Esophagus squamous epithelium (tissue), 4 donors: ENCODE measurements at regions not wholly inside any gene's neighbourhood (a gene's known extent, or its start where the extent isn't known, plus 50 kb on each side); places are given as distances from the start of the nearest gene placed in this dataset.

Experiments used
- POLR2A ChIP-seq, 4 donors: fragments of 450-650 bp; IDR thresholded peaks; one replicate each; pipeline ENCODE4 v1.6.1; 2017; ENCODE audit warnings: antibody characterized with exemption in 4 of 4, mild to moderate bottlenecking in 4 of 4, moderate library complexity in 3 of 4
- TF ChIP-seq, protein P1 (sequence below), 6 experiments: fragments of 450-650 bp in 4 of 6; fragments of 200-600 bp in 2 of 6; sonication (generic) in 2 of 6; IDR thresholded peaks; one replicate each; pipeline ENCODE4 v1.5.1; 2016 to 2019; ENCODE audit warnings: antibody characterized with exemption in 6 of 6, mild to moderate bottlenecking in 4 of 6, moderate library complexity in 4 of 6

GRCh38 chr18:45559258-45559657 lies 56.0 kb upstream of the SLC14A2 start:
- TF ChIP-seq, protein P1, sequence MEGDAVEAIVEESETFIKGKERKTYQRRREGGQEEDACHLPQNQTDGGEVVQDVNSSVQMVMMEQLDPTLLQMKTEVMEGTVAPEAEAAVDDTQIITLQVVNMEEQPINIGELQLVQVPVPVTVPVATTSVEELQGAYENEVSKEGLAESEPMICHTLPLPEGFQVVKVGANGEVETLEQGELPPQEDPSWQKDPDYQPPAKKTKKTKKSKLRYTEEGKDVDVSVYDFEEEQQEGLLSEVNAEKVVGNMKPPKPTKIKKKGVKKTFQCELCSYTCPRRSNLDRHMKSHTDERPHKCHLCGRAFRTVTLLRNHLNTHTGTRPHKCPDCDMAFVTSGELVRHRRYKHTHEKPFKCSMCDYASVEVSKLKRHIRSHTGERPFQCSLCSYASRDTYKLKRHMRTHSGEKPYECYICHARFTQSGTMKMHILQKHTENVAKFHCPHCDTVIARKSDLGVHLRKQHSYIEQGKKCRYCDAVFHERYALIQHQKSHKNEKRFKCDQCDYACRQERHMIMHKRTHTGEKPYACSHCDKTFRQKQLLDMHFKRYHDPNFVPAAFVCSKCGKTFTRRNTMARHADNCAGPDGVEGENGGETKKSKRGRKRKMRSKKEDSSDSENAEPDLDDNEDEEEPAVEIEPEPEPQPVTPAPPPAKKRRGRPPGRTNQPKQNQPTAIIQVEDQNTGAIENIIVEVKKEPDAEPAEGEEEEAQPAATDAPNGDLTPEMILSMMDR (IDR thresholded peaks at IDR 0.05) = no peak
- no peak for TF ChIP-seq POLR2A (IDR thresholded peaks at IDR 0.05)
